Psoas muscle (tissue), 7 donors: ENCODE measurements at regions not wholly inside any gene's neighbourhood (a gene's known extent, or its start where the extent isn't known, plus 50 kb on each side); places are given as distances from the start of the nearest gene placed in this dataset.
"Not testable (repeated sequence)": the region's sequence is repeated elsewhere in the genome, so short reads cannot be mapped to it uniquely, and the experiment has no call there.

Experiments used
- ATAC-seq, 4 donors: fragments of 200-7000 bp; cut with Tn5 transposase; one replicate each; pipeline ENCODE4 v1.9.1; 2020; ENCODE audit warnings: moderate library complexity in 3 of 4, mild to moderate bottlenecking in 2 of 4
- DNase-seq, 2 donors: peaks; one replicate each; pipeline ENCODE4 v3.0.0-alpha.2; 2020
- H3K27ac ChIP-seq: fragments of 200-600 bp; one replicate; pipeline ENCODE4 v1.8.0; 2022
- H3K27me3 ChIP-seq, 3 donors: fragments of 200-600 bp in 1 of 3; one replicate each; pipeline versions ENCODE4 v1.6.1 to v1.8.0; 2013 to 2022; ENCODE audit warnings: low read length in 2 of 3, mild to moderate bottlenecking in 2 of 3, moderate library complexity in 1 of 3; ENCODE audit not compliant: insufficient read depth in 3 of 3
- H3K36me3 ChIP-seq, 2 donors: fragments of 200-600 bp in 1 of 2; one replicate each; pipeline versions ENCODE4 v1.6.1 to v1.8.0; 2013 to 2022; ENCODE audit warnings: low read depth in 1 of 2, mild to moderate bottlenecking in 1 of 2, moderate library complexity in 1 of 2; ENCODE audit not compliant: insufficient read depth in 1 of 2
- H3K4me1 ChIP-seq: fragments of 200-600 bp; one replicate; pipeline ENCODE4 v1.8.0; 2022
- H3K4me3 ChIP-seq: fragments of 200-600 bp; one replicate; pipeline ENCODE4 v1.8.0; 2022; ENCODE audit warnings: mild to moderate bottlenecking
- H3K9me3 ChIP-seq: fragments of 200-600 bp; one replicate; pipeline ENCODE4 v1.8.0; 2022
- CTCF ChIP-seq: fragments of 200-600 bp; IDR thresholded peaks from one replicate; pipeline ENCODE4 v1.8.0; 2022; ENCODE audit warnings: antibody characterized with exemption
- WGBS, 3 donors: extraction: QIAGEN DNeasy Blood & Tissue Kit; methylation state at CpG; one replicate each; pipeline versions ENCODE4 v1.1.6 to v1.1.7; 2013; 5-methylcytosine and 5-hydroxymethylcytosine counted together
- intact Hi-C, 2 donors: fragments of 100-400 bp; cut with DNase I; formaldehyde crosslinking; loops; one replicate each; pipeline versions ENCODE4 v1.11.0 to v1.14.2; 2022
- donor health status: healthy with polysubstance abuse.
- donor health status: DM: no; HTN: no; CAD: no; lungs with moderate emphysema.
- donor health status: Bipolar disorder and iron deficiency.
- donor health status: healthy.
- donor health status: DM: yes; HTN: yes; CAD: no.
- donor health status: DM: no; HTN: no; CAD: no.
- donor health status: DM: yes; HTN: yes; CAD: no.

GRCh38 chr17:27199948-27200347 is 94.0 kb upstream of the WSB1 start:
- Histone ChIP-seq H3K36me3 (no peaks in the 10 kb centered on the region), H3K9me3 (no peaks in the 10 kb centered on the region), H3K27ac (no peak overlapping the region), H3K27me3 (no peaks in the 10 kb centered on the region), H3K4me3 (no peak overlapping the region), H3K4me1 (no peaks in the 10 kb centered on the region)
- WGBS, 3 donors: 59 to 64% (median 60%) methylated on average over 4 of the region's 4 CpGs
- no peak for TF ChIP-seq CTCF
- ATAC-seq (no peak), DNase-seq (no peak)
- intact Hi-C loops: no loop called here

- H3K4me1 ChIP-seq: no peaks in the 10 kb centered on the region
- no peak overlapping the region for H3K4me3 ChIP-seq
- DNase-seq: no peak
- no peak for ATAC-seq
- intact Hi-C loops: no loop called here
- no peak overlapping the region for H3K27ac ChIP-seq
- no peak for TF ChIP-seq CTCF
- H3K36me3 ChIP-seq: no peaks in the 10 kb centered on the region
- no peaks in the 10 kb centered on the region for H3K9me3 ChIP-seq
- no peaks in the 10 kb centered on the region for H3K27me3 ChIP-seq
Measured at GRCh38 chr17:27200476-27200875, 93.4 kb upstream of the WSB1 start.

GRCh38 chr17:27203241-27203640 is 90.7 kb upstream of the WSB1 start:
- H3K4me1 ChIP-seq: no peaks in the 10 kb centered on the region
- peaks cover 8% of the 10 kb centered on the region for H3K9me3 ChIP-seq
- intact Hi-C loops: no loop called here
- 59 to 79% (median 69%) methylated on average over 3 of the region's 3 CpGs for WGBS, 3 donors
- H3K4me3 ChIP-seq: no peak overlapping the region
- no peak for DNase-seq
- no peak for ATAC-seq
- H3K27me3 ChIP-seq: no peaks in the 10 kb centered on the region
- H3K27ac ChIP-seq: no peak overlapping the region
- H3K36me3 ChIP-seq: no peaks in the 10 kb centered on the region
- TF ChIP-seq CTCF: no peak

- intact Hi-C loops: no loop called here
- Histone ChIP-seq H3K4me3 (no peak overlapping the region), H3K27me3 (no peaks in the 10 kb centered on the region), H3K27ac (no peak overlapping the region), H3K36me3 (no peaks in the 10 kb centered on the region), H3K4me1 (no peaks in the 10 kb centered on the region), H3K9me3 (peaks cover 8% of the 10 kb centered on the region)
- TF ChIP-seq CTCF: no peak
- WGBS, 3 donors: 39 to 43% (median 42%) methylated on average over 4 of the region's 4 CpGs
- no peak for DNase-seq
- no peak for ATAC-seq
Measured at GRCh38 chr17:27206447-27206846, 87.5 kb upstream of the WSB1 start.

GRCh38 chr17:27207073-27207513 is 86.8 kb upstream of the WSB1 start:
- H3K4me3 ChIP-seq: no peak overlapping the region
- WGBS, 3 donors: 35 to 45% (median 44%) methylated on average over 3 of the region's 3 CpGs
- intact Hi-C loops: no loop called here
- ATAC-seq: no peak
- no peak overlapping the region for H3K27ac ChIP-seq
- H3K4me1 ChIP-seq: no peaks in the 10 kb centered on the region
- no peaks in the 10 kb centered on the region for H3K27me3 ChIP-seq
- no peak for TF ChIP-seq CTCF
- no peak for DNase-seq
- no peaks in the 10 kb centered on the region for H3K36me3 ChIP-seq
- H3K9me3 ChIP-seq: peaks cover 8% of the 10 kb centered on the region

- H3K4me3 ChIP-seq, H3K36me3 ChIP-seq, H3K27ac ChIP-seq, intact Hi-C loops, H3K27me3 ChIP-seq, H3K9me3 ChIP-seq, ATAC-seq, DNase-seq, H3K4me1 ChIP-seq: not testable (repeated sequence)
Measured at GRCh38 chr17:27208370-27208769, 85.5 kb upstream of the WSB1 start.
